Mesendoderm (in vitro differentiated cells): ENCODE measurements at regions not wholly inside any gene's neighbourhood (a gene's known extent, or its start where the extent isn't known, plus 50 kb on each side); places are given as distances from the start of the nearest gene placed in this dataset.

Experiments
- DNase-seq: peaks from one replicate; pipeline ENCODE4 v3.0.0; 2013
- H2AK5ac ChIP-seq: 2 replicates; pipeline ENCODE4 v1.6.1; 2013; ENCODE audit warnings: low read length, inconsistent platforms
- H2BK120ac ChIP-seq: 2 replicates; pipeline ENCODE4 v1.6.1; 2013; ENCODE audit warnings: low read depth, mild to moderate bottlenecking, low read length, moderate library complexity, mixed read lengths
- H2BK15ac ChIP-seq: replicated peaks from 2 replicates; pipeline ENCODE4 v1.6.1; 2013; ENCODE audit warnings: low read depth, mild to moderate bottlenecking, moderate library complexity
- H2BK5ac ChIP-seq: 2 replicates; pipeline ENCODE4 v1.6.1; 2013; ENCODE audit warnings: low read length, inconsistent platforms
- H3K18ac ChIP-seq: 2 replicates; pipeline ENCODE4 v1.6.1; 2013; ENCODE audit warnings: mild to moderate bottlenecking, low read length, mixed read lengths
- H3K23ac ChIP-seq: one replicate; pipeline ENCODE4 v1.6.1; 2013; ENCODE audit warnings: low read length
- H3K27ac ChIP-seq: 2 replicates; pipeline ENCODE4 v1.5.1; 2013; ENCODE audit warnings: low read depth, mild to moderate bottlenecking, inconsistent platforms, low read length, moderate library complexity
- H3K27me3 ChIP-seq: 2 replicates; pipeline ENCODE4 v1.6.1; 2013; ENCODE audit warnings: low read length, control low read depth, mild to moderate bottlenecking, inconsistent platforms; ENCODE audit not compliant: insufficient read depth, poor library complexity
- H3K36me3 ChIP-seq: 2 replicates; pipeline ENCODE4 v1.6.1; 2013; ENCODE audit warnings: low read length, inconsistent platforms; ENCODE audit not compliant: control insufficient read depth, insufficient read depth
- H3K4ac ChIP-seq: one replicate; pipeline ENCODE4 v1.6.1; 2013; ENCODE audit warnings: low read depth, mild to moderate bottlenecking, low read length, moderate library complexity
- H3K4me1 ChIP-seq: 2 replicates; pipeline ENCODE4 v1.6.1; 2013; ENCODE audit warnings: low read depth, low read length, inconsistent platforms; ENCODE audit not compliant: control insufficient read depth
- H3K4me2 ChIP-seq: 2 replicates; pipeline ENCODE4 v1.6.1; 2013; ENCODE audit warnings: low read length
- H3K4me3 ChIP-seq: 2 replicates; pipeline ENCODE4 v1.5.1; 2013; ENCODE audit warnings: mild to moderate bottlenecking, low read length
- H3K56ac ChIP-seq: one replicate; pipeline ENCODE4 v1.6.1; 2013; ENCODE audit warnings: low read length
- H3K79me1 ChIP-seq: 2 replicates; pipeline ENCODE4 v1.6.1; 2013; ENCODE audit warnings: low read length, inconsistent platforms
- H3K79me2 ChIP-seq: 2 replicates; pipeline ENCODE4 v1.6.1; 2013; ENCODE audit warnings: mild to moderate bottlenecking, low read length; ENCODE audit not compliant: control insufficient read depth, insufficient read depth
- H3K9ac ChIP-seq: 2 replicates; pipeline ENCODE4 v1.6.1; 2013; ENCODE audit warnings: low read length, inconsistent platforms
- H4K5ac ChIP-seq: one replicate; pipeline ENCODE4 v1.6.1; 2013; ENCODE audit warnings: low read length
- H4K8ac ChIP-seq: one replicate; pipeline ENCODE4 v1.6.1; 2013; ENCODE audit warnings: low read depth, mild to moderate bottlenecking, control low read depth, low read length, moderate library complexity
- WGBS: extraction: QIAGEN DNeasy Blood & Tissue Kit; methylation state at CpG from one replicate; pipeline ENCODE4 v1.1.7; 2013; ENCODE audit warnings: low lambda C conversion rate, missing lambda C conversion rate; ENCODE audit not compliant: insufficient coverage; ENCODE audit errors: extremely low coverage; 5-methylcytosine and 5-hydroxymethylcytosine counted together

DNA sequence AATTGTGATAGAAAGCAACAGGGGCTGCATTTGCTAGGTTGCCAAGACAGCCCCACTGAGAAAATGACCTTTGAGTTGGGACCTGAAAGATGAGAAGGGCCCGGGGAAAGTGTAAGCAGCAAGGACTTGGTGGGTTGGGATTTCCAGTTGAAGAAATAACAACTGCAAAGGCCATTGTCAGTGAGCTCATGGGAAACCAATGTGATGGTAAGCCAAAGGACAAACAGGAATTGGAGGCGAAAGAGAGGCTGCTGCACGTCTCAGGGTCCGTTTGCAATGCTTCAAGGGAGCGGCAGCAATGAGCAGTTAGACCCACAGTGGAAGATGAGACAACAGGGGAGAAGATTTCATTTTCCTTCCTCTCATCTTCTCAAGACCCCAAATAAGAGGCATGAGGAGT lies 51.5 kb upstream of the RGPD4 start:
- Histone ChIP-seq H3K23ac (no peak overlapping the region), H4K5ac (no peak overlapping the region), H3K4ac (no peak overlapping the region), H2BK120ac (no peak overlapping the region), H3K79me1 (no peaks in the 10 kb centered on the region), H2AK5ac (no peak overlapping the region), H2BK5ac (no peak overlapping the region), H4K8ac (no peak overlapping the region), H2BK15ac (no peak overlapping the region), H3K36me3 (no peaks in the 10 kb centered on the region), H3K27ac (no peak overlapping the region), H3K79me2 (no peaks in the 10 kb centered on the region), H3K4me3 (no peak overlapping the region), H3K4me2 (no peak overlapping the region), H3K9ac (no peak overlapping the region), H3K4me1 (no peaks in the 10 kb centered on the region), H3K56ac (no peak overlapping the region), H3K18ac (no peak overlapping the region), H3K27me3 (no peaks in the 10 kb centered on the region)
- no peak for DNase-seq
- no CpG with 5 or more reads among the region's 5 CpGs for WGBS

DNA sequence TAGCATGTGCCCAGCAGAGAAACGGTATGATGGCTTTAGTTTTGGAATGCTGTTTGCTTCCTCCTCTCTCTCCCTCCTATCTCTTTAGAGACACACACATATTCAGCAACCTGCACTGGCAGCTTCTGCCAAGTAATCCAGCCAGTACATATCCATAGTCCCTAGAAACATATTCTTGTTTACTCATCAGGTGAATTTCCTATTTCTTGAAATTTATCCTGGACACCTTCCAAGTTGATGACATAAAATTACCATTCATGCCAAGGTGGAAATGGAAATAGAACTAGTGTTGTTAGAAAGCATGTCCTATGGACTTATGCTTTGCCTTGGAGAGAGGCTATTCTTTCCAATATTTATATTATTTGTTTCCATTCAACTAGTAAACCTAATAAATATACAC lies 50.9 kb upstream of the RGPD4 start:
- no CpG with 5 or more reads among the region's 1 CpG for WGBS
- no peak overlapping the region for H2BK15ac ChIP-seq
- no peak overlapping the region for H3K56ac ChIP-seq
- H3K79me1 ChIP-seq, result no peaks in the 10 kb centered on the region
- H3K36me3 ChIP-seq, result no peaks in the 10 kb centered on the region
- H4K8ac ChIP-seq, result no peak overlapping the region
- no peaks in the 10 kb centered on the region for H3K4me1 ChIP-seq
- no peak overlapping the region for H4K5ac ChIP-seq
- H2AK5ac ChIP-seq, result no peak overlapping the region
- H3K27ac ChIP-seq, result no peak overlapping the region
- no peak overlapping the region for H3K4me2 ChIP-seq
- H3K4ac ChIP-seq, result no peak overlapping the region
- DNase-seq, result no peak
- H3K79me2 ChIP-seq, result no peaks in the 10 kb centered on the region
- H3K18ac ChIP-seq, result no peak overlapping the region
- H3K23ac ChIP-seq, result no peak overlapping the region
- no peak overlapping the region for H3K9ac ChIP-seq
- H3K27me3 ChIP-seq, result no peaks in the 10 kb centered on the region
- H2BK120ac ChIP-seq, result no peak overlapping the region
- no peak overlapping the region for H2BK5ac ChIP-seq
- H3K4me3 ChIP-seq, result no peak overlapping the region

DNA sequence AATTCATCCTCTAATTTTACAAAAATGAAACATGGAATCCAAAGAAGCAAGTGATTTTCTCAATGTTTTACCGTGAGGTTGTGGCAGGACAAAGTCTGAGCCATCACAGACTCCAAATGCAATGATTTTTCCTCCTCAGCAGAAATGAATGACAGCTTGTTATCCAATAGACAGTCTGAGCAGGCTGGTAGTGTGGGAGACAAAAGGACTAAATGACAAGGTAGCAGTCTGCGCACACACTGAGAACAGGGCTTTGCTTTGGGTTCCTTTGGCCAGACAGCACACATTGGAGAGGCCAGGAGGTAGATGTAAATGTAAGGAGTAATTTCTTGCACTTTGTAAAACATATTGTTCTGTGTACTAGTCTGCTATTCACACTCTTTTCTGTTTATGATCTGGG lies 50.3 kb upstream of the RGPD4 start:
- no peak overlapping the region for H3K4me3 ChIP-seq
- no peak overlapping the region for H3K18ac ChIP-seq
- H2AK5ac ChIP-seq, result no peak overlapping the region
- no peak overlapping the region for H3K27ac ChIP-seq
- H3K23ac ChIP-seq, result no peak overlapping the region
- no peak overlapping the region for H3K4ac ChIP-seq
- H3K27me3 ChIP-seq, result no peaks in the 10 kb centered on the region
- no peak overlapping the region for H2BK5ac ChIP-seq
- no peak for DNase-seq
- no peaks in the 10 kb centered on the region for H3K79me1 ChIP-seq
- no peak overlapping the region for H3K4me2 ChIP-seq
- no peak overlapping the region for H4K5ac ChIP-seq
- H3K9ac ChIP-seq, result no peak overlapping the region
- no CpG with 5 or more reads among the region's 2 CpGs for WGBS
- no peak overlapping the region for H2BK120ac ChIP-seq
- H2BK15ac ChIP-seq, result no peak overlapping the region
- H3K79me2 ChIP-seq, result no peaks in the 10 kb centered on the region
- no peaks in the 10 kb centered on the region for H3K4me1 ChIP-seq
- H4K8ac ChIP-seq, result no peak overlapping the region
- no peaks in the 10 kb centered on the region for H3K36me3 ChIP-seq
- H3K56ac ChIP-seq, result no peak overlapping the region
